ENCODE measurements at regions not wholly inside any gene's neighbourhood (a gene's known extent, or its start where the extent isn't known, plus 50 kb on each side); places are given as distances from the start of the nearest gene placed in this dataset.

- DNase-seq: no peak
Observed at GRCh38 chr2:70036290-70036689, 51.0 kb upstream of the PCBP1 start.

GRCh38 chr2:70035344-70035844 lies 51.9 kb upstream of the PCBP1 start:
- DNase-seq: no peak

GRCh38 chr2:70030724-70031420 lies 56.4 kb upstream of the PCBP1 start:
- DNase-seq: no peak

- peak; percentile 65 for DNase-seq
Observed at GRCh38 chr2:70029814-70030409, 57.4 kb upstream of the PCBP1 start.

GRCh38 chr2:70024284-70024683 lies 62.9 kb upstream of the ASPRV1 start:
- no peak for DNase-seq

GRCh38 chr2:70019096-70019495 lies 57.7 kb upstream of the ASPRV1 start:
- no peak for DNase-seq

GRCh38 chr2:70017962-70018361 lies 56.5 kb upstream of the ASPRV1 start:
- DNase-seq: no peak

GRCh38 chr2:70014959-70015358 lies 53.5 kb upstream of the ASPRV1 start:
- no peak for DNase-seq

- DNase-seq: no peak
Observed at GRCh38 chr2:70012887-70013286, 51.5 kb upstream of the ASPRV1 start.

GRCh38 chr2:70011786-70012185 lies 50.4 kb upstream of the ASPRV1 start:
- no peak for DNase-seq

- DNase-seq: no peak
Observed at GRCh38 chr2:70011335-70011734, 49.9 kb upstream of the ASPRV1 start.
